ENCODE measurements at regions not wholly inside any gene's neighbourhood (a gene's known extent, or its start where the extent isn't known, plus 50 kb on each side); places are given as distances from the start of the nearest gene placed in this dataset.
A peak's percentile ranks its signal among the peaks of the same experiment; 100 is the strongest.

- no peak for DNase-seq
These were observed 183.5 kb upstream of the GALNTL6 start for GRCh38 chr4:171629737-171630136.

DNA sequence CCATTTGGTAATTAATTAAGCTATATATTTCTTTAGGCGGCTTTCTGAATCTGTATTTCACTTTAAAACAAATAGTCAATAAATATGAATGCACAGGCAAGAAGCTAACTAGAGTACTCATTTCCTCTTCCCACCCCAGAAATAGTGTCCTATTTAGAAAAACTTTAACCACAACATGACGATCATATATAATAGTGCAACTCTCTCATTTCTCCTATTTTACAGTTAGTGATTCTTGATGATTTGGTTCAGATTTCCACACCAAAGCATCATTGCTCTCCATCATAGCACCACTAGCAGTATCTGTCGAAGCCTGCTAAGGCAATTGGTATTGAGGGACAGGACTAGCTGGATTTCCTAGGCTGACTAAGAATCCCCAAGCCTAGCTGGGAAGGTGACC, 184.0 kb upstream of the GALNTL6 start:
- no peak for DNase-seq

DNA sequence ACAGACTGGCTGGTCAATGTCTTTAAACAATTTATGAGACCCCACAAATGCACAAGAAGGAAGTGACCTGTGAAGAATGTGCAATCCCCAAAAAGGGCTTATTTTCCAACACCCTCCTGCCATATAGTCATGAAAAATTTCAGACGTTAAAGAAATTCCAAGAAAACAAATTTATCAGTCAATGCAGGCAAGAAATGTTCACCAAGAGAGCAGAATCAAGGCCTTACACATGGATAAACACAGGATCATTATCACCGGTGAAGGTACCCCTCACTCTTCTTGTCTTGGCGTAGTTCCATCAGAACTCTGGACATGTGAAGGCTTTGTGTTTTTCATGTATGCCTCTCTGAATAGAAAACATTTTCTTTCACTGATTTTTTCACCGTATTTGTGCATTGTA, 186.7 kb upstream of the GALNTL6 start:
- DNase-seq, result no peak

GRCh38 chr4:171622729-171623128, 190.5 kb upstream of the GALNTL6 start:
- DNase-seq, result no peak

DNA sequence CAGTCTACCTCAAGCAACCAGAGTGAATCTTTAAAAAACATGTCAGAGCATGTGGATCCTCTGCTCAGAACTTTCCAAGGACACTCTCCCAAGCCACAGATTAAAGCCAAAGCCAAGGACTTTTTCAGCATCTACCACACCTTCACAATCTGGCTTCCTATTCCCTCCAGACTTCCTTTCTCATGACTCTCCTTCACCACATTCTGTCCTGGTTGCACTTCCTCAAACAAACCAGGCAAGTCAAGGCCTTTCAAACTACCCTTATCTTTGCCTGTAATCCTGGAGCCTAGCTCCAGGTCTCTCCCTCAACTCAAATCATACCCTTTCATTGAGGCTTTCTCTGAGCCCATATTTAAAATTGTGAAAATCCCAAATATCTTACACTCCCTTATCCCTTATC, 191.6 kb upstream of the GALNTL6 start:
- DNase-seq, result no peak

GRCh38 chr4:171612907-171613306, 200.3 kb upstream of the GALNTL6 start:
- DNase-seq, result no peak

DNA sequence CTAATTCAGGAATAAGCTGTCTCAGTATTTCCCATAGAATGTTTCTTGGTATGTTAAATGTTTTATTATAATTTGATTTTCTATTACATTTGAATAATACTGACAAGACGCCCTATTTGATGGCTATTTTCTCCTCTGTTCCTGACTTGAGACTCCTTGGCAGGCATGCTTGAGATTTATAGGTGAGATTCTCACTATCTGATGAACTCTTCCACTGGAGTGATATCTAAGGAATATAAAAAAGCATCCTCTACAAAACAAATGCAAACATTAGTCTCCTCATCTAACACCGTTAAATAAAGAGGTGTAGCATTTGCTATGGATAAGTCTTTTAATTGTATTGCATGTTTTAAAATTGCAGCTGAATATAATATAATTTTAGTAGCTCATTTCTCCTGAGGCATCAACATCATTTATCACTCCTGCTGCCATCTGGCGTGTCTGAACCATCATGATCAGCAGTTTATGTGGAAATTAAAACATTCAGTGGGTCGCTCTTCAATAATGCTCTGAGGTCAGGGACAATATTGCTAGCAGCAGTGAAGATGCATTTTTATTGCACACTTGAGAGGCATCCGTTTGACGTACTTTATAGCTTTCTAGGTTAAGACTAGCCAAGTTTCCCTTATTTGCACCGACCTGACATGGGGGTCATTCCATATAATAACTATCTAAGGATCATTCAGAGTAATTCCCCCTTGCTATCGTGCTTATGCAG, 210.4 kb upstream of the GALNTL6 start:
- no peak for DNase-seq

GRCh38 chr4:171601091-171601490, 212.1 kb upstream of the GALNTL6 start:
- no peak for DNase-seq

GRCh38 chr4:171599628-171600027, 213.6 kb upstream of the GALNTL6 start:
- no peak for DNase-seq

DNA sequence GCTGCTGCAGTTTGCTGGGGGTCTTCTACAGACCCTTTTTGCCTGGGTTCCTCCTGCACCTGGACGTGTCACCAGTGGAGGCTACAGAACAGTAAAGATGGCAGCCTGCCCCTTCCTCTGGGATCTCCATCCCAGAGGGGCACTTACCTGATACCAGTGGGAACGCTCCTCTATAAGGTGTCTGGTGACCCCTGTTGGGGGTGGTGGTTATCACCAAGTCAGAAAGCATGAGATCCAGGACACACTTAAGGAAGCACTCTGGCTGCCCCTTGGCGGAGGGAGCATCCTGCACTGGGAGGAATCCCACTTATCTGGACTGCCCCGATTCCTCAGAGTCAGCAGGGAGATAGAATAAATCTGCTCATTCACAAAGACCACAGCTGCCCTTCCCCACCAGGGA, 218.9 kb upstream of the GALNTL6 start:
- no peak for DNase-seq

- no peak for DNase-seq
These were observed 222.5 kb upstream of the GALNTL6 start for GRCh38 chr4:171590716-171591115.

DNA sequence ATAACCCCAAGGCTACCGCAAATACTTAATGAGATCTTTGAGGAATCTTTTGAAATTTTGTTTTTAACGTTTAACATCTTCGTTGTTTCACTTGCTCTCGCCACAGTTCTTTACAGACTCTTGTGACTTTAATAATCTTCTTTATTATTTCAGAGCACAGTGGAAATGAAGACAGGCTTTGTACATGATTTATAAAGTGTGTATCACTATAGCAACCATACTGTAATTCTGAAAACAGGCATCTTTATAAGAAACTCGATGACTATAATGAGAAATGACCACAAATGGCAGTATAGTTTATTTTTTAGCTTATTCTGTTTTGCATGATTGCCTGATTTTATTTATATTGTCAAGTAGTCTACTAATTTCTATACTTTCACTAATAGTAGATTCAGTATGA, 224.4 kb upstream of the GALNTL6 start:
- peak; percentile 2 for DNase-seq

GRCh38 chr4:171588051-171588545, 225.1 kb upstream of the GALNTL6 start:
- peak; percentile 2 for DNase-seq

- no peak for DNase-seq
These were observed 229.4 kb upstream of the GALNTL6 start for GRCh38 chr4:171583790-171584189.

DNA sequence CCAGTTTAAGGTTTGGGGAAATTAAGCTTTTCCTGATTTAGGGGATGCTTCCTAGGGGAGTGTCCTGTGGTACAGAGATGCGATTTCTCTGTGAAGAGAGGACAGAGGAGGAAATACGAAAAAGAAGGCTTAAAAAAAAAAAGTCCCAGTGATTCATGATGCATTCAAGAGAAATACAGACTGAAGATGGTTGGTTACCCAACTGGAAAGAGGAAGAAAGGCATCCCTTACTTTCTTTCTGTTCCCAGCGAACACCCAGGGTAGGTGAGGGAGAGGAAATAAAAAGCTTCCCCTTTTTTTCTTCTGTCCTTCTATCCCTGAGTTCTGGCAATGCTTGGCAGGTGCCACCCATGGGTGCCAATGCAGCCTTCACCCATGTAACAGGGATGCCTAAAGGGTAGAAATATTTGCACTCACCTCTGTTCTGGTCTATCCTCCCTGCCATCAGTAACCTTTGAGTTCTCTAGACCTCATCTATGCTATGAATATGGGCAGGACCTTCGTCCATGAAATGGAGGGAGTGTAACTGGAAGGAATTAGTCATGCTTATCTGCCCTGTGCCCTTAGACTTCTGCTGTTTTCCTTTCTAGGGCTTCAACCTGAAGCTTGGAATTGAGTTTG, 230.1 kb upstream of the GALNTL6 start:
- DNase-seq, result no peak

DNA sequence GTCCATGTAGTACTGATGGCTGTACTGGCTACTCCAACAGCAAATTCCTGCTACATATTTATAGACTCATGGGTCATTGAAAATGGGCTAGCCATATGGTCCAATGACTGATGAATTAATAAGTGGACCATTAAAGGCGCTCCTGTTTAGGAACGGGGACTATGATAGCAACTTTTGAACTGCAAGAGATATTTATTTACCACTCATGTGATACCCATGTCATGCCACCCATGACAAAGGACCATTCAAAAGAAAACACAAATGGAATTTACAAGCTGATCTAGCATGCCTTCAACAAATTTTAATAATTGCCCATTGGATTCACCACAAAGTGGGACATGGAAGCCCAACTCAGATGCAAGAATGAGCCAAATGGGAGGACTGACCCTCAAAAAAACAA, 240.0 kb upstream of the GALNTL6 start:
- DNase-seq, result no peak

DNA sequence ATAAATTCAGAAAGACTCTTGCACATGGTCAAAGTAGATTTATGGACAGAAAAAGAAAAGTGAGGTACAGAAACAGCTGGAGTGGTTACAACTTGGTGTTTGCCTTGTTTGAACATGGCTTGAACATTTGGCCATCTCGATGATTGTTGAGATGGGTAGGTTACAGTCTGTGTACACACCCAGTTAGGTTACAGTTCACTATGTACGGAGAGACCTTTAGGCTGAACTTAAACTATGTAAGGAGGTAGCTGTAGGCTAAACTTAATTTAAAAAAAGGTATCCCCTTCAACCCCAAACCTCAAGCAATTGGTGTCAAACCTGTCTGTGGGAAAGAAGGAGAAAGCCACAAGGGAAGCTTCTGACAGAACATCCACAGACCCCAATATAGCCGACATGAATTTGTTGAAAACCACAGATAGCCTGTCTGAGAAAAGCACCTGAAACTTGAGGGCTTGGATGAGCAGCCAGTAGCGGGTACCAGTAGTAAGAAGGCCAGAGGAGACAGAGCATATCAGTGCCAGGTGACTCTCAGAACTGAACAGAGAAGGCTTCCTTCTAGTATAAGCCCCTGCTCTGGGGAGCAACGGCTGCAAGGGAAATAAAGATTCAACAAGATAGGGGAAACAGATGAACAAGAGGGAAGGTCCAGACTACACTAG, 247.9 kb upstream of the GALNTL6 start:
- DNase-seq, result no peak

- no peak for DNase-seq
These were observed 251.8 kb upstream of the GALNTL6 start for GRCh38 chr4:171561419-171561818.

DNA sequence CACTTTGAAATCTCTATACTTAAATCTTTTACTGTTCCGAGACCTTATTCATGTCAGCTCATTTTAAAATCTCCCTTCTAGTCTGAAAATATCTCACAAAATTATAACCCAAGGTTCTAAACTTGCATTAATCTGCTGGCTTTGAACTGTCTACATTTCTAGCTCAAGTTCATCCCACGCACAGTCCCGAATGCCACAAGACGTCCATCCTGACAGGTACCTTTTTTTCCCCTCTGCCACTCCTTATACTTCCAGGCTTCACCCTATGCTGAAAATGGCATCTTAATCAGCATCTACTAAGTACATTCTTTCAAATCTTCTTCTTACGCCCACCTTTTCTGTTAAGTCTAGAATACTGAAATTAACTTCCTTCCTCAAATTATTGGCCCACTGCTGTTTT, 259.2 kb upstream of the GALNTL6 start:
- DNase-seq, result no peak

GRCh38 chr4:171542640-171543039, 270.6 kb upstream of the GALNTL6 start:
- DNase-seq, result no peak

- DNase-seq, result no peak
These were observed 274.6 kb upstream of the GALNTL6 start for GRCh38 chr4:171538601-171539100.

DNA sequence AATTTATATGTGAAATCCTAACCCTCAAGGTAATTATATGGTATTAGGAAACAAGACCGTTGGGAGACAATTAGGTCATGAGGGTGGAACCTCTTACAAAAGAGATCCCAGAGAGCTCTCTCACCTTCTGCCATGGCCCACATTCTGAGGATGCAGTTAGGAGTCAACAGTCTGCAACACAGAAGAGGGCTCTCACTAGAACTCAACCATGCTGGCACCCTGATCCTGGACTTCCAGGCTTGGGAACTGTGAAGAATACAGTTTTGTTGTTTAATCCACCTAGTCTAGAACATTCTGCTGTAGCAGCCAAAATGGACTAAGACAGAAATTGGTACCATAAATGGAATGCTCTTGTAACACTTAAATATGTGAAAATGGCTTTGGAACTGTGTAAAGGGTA, 278.8 kb upstream of the GALNTL6 start:
- no peak for DNase-seq

DNA sequence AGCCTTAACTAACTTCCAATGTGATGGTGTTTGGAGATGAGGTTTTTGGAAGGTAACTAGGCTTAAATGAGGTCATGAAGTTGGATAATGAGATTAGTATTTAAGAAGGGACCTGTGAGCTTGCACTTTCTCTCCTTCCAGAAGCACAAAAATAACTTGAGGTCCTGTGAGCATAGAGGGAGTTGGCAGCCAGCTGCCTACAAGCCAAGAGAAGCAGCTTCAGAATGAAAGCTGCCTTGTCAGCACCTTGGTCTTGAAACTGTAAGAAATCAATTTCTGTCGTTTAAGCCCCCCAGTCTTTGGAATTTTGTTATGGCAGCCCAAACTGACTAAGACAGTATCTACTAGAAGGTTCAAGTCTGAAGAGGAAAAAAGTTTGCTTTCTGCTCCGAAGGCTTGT, 280.2 kb upstream of the GALNTL6 start:
- peak; percentile 1 for DNase-seq
